ENCODE measurements at regions not wholly inside any gene's neighbourhood (a gene's known extent, or its start where the extent isn't known, plus 50 kb on each side); places are given as distances from the start of the nearest gene placed in this dataset.

GRCh38 chr4:60450054-60450453 is 750.1 kb upstream of the ADGRL3 start:
- TF ChIP-seq POLR2A (IDR thresholded peaks at IDR 0.05): no peak
- no peak for TF ChIP-seq EP300 (IDR thresholded peaks at IDR 0.05)
- no peak for TF ChIP-seq CTCF (IDR thresholded peaks at IDR 0.05)
- H3K36me3 ChIP-seq: no peaks in the 10 kb centered on the region
- WGBS, 2 donors: 82 to 93% methylated on average over 1 of the region's 1 CpG
- H3K27me3 ChIP-seq: no peaks in the 10 kb centered on the region
- H3K4me1 ChIP-seq: no peaks in the 10 kb centered on the region
- H3K4me3 ChIP-seq: no peak overlapping the region
- H3K9me3 ChIP-seq: no peaks in the 10 kb centered on the region
- no peak for DNase-seq (ENCODE audit: low spot score in 2 of 2)
- H3K27ac ChIP-seq: no peak overlapping the region

- DNase-seq (ENCODE audit: low spot score in 2 of 2): no peak
- Histone ChIP-seq H3K27ac (no peak overlapping the region), H3K4me1 (no peaks in the 10 kb centered on the region), H3K9me3 (no peaks in the 10 kb centered on the region), H3K4me3 (no peak overlapping the region), H3K36me3 (no peaks in the 10 kb centered on the region), H3K27me3 (no peaks in the 10 kb centered on the region)
- TF ChIP-seq POLR2A (IDR thresholded peaks at IDR 0.05) (no peak), EP300 (IDR thresholded peaks at IDR 0.05) (no peak)
These were observed 747.9 kb upstream of the ADGRL3 start for GRCh38 chr4:60452266-60452665.

GRCh38 chr4:60455380-60455779 is 744.7 kb upstream of the ADGRL3 start:
- TF ChIP-seq CTCF (IDR thresholded peaks at IDR 0.05) (no peak), EP300 (IDR thresholded peaks at IDR 0.05) (no peak), POLR2A (IDR thresholded peaks at IDR 0.05) (no peak)
- Histone ChIP-seq H3K4me3 (no peak overlapping the region), H3K36me3 (no peaks in the 10 kb centered on the region), H3K27ac (no peak overlapping the region), H3K27me3 (no peaks in the 10 kb centered on the region), H3K4me1 (no peaks in the 10 kb centered on the region), H3K9me3 (no peaks in the 10 kb centered on the region)
- WGBS, 2 donors: 93 to 99% methylated on average over 1 of the region's 1 CpG
- no peak for DNase-seq (ENCODE audit: low spot score in 2 of 2)

GRCh38 chr4:60461551-60461950 is 738.6 kb upstream of the ADGRL3 start:
- no peak overlapping the region for H3K4me3 ChIP-seq
- no peak overlapping the region for H3K27ac ChIP-seq
- H3K27me3 ChIP-seq: no peaks in the 10 kb centered on the region
- TF ChIP-seq POLR2A (IDR thresholded peaks at IDR 0.05) (no peak), EP300 (IDR thresholded peaks at IDR 0.05) (no peak), CTCF (IDR thresholded peaks at IDR 0.05) (no peak)
- 70 to 86% methylated on average over 1 of the region's 1 CpG for WGBS, 2 donors
- H3K36me3 ChIP-seq: no peaks in the 10 kb centered on the region
- H3K9me3 ChIP-seq: peaks cover 0 to 18% (median 0%) of the 10 kb centered on the region in 4 donors
- DNase-seq (ENCODE audit: low spot score in 2 of 2): no peak
- no peaks in the 10 kb centered on the region for H3K4me1 ChIP-seq

GRCh38 chr4:60463857-60464502 is 736.1 kb upstream of the ADGRL3 start:
- Histone ChIP-seq H3K27me3 (no peaks in the 10 kb centered on the region), H3K4me1 (no peaks in the 10 kb centered on the region), H3K9me3 (peaks cover 0 to 18% (median 0%) of the 10 kb centered on the region in 4 donors), H3K27ac (no peak overlapping the region), H3K36me3 (no peaks in the 10 kb centered on the region), H3K4me3 (no peak overlapping the region)
- 61 to 70% methylated on average over 3 to 4 of the region's 4 CpGs for WGBS, 2 donors
- TF ChIP-seq POLR2A (IDR thresholded peaks at IDR 0.05): no peak
- no peak for TF ChIP-seq CTCF (IDR thresholded peaks at IDR 0.05)
- DNase-seq (ENCODE audit: low spot score in 2 of 2): no peak

GRCh38 chr4:60482921-60483351 is 717.2 kb upstream of the ADGRL3 start:
- no peak overlapping the region for H3K27ac ChIP-seq
- H3K27me3 ChIP-seq: no peaks in the 10 kb centered on the region
- no peak for DNase-seq (ENCODE audit: low spot score in 2 of 2)
- no peaks in the 10 kb centered on the region for H3K36me3 ChIP-seq
- TF ChIP-seq EP300 (IDR thresholded peaks at IDR 0.05) (no peak), POLR2A (IDR thresholded peaks at IDR 0.05) (no peak), CTCF (IDR thresholded peaks at IDR 0.05) (no peak)
- WGBS, 2 donors: 42 to 45% methylated on average over 2 of the region's 2 CpGs
- H3K4me1 ChIP-seq: no peaks in the 10 kb centered on the region
- no peaks in the 10 kb centered on the region for H3K9me3 ChIP-seq
- H3K4me3 ChIP-seq: no peak overlapping the region

Data from tibial nerve (tissue), 4 donors.